CD14-positive monocyte (primary cell): ENCODE measurements at regions not wholly inside any gene's neighbourhood (a gene's known extent, or its start where the extent isn't known, plus 50 kb on each side); places are given as distances from the start of the nearest gene placed in this dataset.
A peak's percentile ranks its signal among the peaks of the same experiment; 100 is the strongest.

ENCODE experiments used
- DNase-seq, 3 donors: peaks; one replicate each; pipeline ENCODE4 v3.0.0-alpha.2; 2011 to 2022
- H2AFZ ChIP-seq: 2 replicates; pipeline ENCODE4 v1.6.0; 2012; ENCODE audit warnings: mild to moderate bottlenecking, low read depth, low read length, inconsistent platforms; ENCODE audit not compliant: insufficient read depth, poor library complexity, severe bottlenecking
- H3K27ac ChIP-seq, 2 donors: 1 replicate in 1 of 2; 2 replicates in 1 of 2; pipeline ENCODE4 v1.5.1; 2012 to 2013; ENCODE audit warnings: low read length in 2 of 2, control low read depth in 1 of 2, inconsistent platforms in 1 of 2, low read depth in 1 of 2, mild to moderate bottlenecking in 1 of 2
- H3K27me3 ChIP-seq, 2 donors: one replicate each; pipeline versions ENCODE4 v1.6.0 to v1.6.1; 2011 to 2013; ENCODE audit warnings: low read length in 2 of 2; ENCODE audit not compliant: control insufficient read depth in 2 of 2, insufficient read depth in 2 of 2
- H3K36me3 ChIP-seq, 2 donors: replicated peaks in 1 of 2; 1 replicate in 1 of 2; 2 replicates in 1 of 2; pipeline versions ENCODE4 v1.5.1 to v1.6.1; 2012 to 2013; ENCODE audit warnings: low read length in 2 of 2, control low read depth in 1 of 2, inconsistent platforms in 1 of 2, mild to moderate bottlenecking in 1 of 2; ENCODE audit not compliant: insufficient read depth in 2 of 2, control insufficient read depth in 1 of 2
- H3K4me1 ChIP-seq, 2 donors: 1 replicate in 1 of 2; 2 replicates in 1 of 2; pipeline versions ENCODE4 v1.5.1 to v1.6.1; 2012 to 2013; ENCODE audit warnings: low read length in 2 of 2, control low read depth in 1 of 2, inconsistent platforms in 1 of 2, mild to moderate bottlenecking in 1 of 2, moderate library complexity in 1 of 2; ENCODE audit not compliant: insufficient read depth in 2 of 2, control insufficient read depth in 1 of 2
- H3K4me2 ChIP-seq: replicated peaks from 2 replicates; pipeline ENCODE3; 2012; ENCODE audit warnings: low read length, moderate library complexity, mild to moderate bottlenecking; ENCODE audit not compliant: poor library complexity, severe bottlenecking; ENCODE audit errors: extremely low read depth
- H3K4me3 ChIP-seq, 3 experiments: fragments of 200-600 bp in 1 of 3; sonication (generic) in 1 of 3; replicated peaks in 1 of 3; 1 replicate in 2 of 3; 2 replicates in 1 of 3; pipeline ENCODE4 v1.5.1; 2011 to 2013; ENCODE audit warnings: low read length in 3 of 3, mild to moderate bottlenecking in 3 of 3, control low read depth in 2 of 3, low read depth in 2 of 3, inconsistent platforms in 1 of 3, moderate library complexity in 1 of 3
- H3K79me2 ChIP-seq: 2 replicates; pipeline ENCODE4 v1.6.0; 2012; ENCODE audit warnings: mild to moderate bottlenecking, control low read depth, inconsistent platforms, low read length, moderate library complexity; ENCODE audit not compliant: insufficient read depth
- H3K9ac ChIP-seq: 2 replicates; pipeline ENCODE4 v1.6.0; 2017; ENCODE audit warnings: low read length, mild to moderate bottlenecking; ENCODE audit not compliant: insufficient read depth, poor library complexity, severe bottlenecking
- H3K9me3 ChIP-seq, 2 donors: replicated peaks in 1 of 2; 1 replicate in 1 of 2; 2 replicates in 1 of 2; pipeline versions ENCODE4 v1.5.1 to v1.6.1; 2012 to 2013; ENCODE audit warnings: low read length in 2 of 2, control low read depth in 1 of 2; ENCODE audit not compliant: control insufficient read depth in 1 of 2, insufficient read depth in 1 of 2
- H4K20me1 ChIP-seq: 2 replicates; pipeline ENCODE4 v1.6.0; 2012; ENCODE audit warnings: mild to moderate bottlenecking, low read length, control low read depth, moderate library complexity; ENCODE audit not compliant: insufficient read depth
- H3K27ac Mint-ChIP-seq, 7 donors: one replicate each; pipeline ENCODE4 v1.8.0; 2020; ENCODE audit warnings: mild to moderate bottlenecking in 7 of 7, mixed read lengths in 7 of 7, moderate library complexity in 6 of 7, inconsistent platforms in 2 of 7
- H3K27me3 Mint-ChIP-seq, 3 donors: one replicate each; pipeline ENCODE4 v1.8.0; 2021 to 2022; ENCODE audit warnings: low read depth in 3 of 3, mild to moderate bottlenecking in 3 of 3, mixed read lengths in 3 of 3, moderate library complexity in 3 of 3, inconsistent platforms in 1 of 3
- H3K36me3 Mint-ChIP-seq, 2 donors: one replicate each; pipeline ENCODE4 v1.8.0; 2020; ENCODE audit warnings: mixed read lengths in 2 of 2, inconsistent platforms in 1 of 2, mild to moderate bottlenecking in 1 of 2
- H3K4me1 Mint-ChIP-seq: one replicate; pipeline ENCODE4 v1.8.0; 2020; ENCODE audit warnings: mild to moderate bottlenecking, mixed read lengths
- H3K4me3 Mint-ChIP-seq, 2 donors: one replicate each; pipeline ENCODE4 v1.8.0; 2020; ENCODE audit warnings: mild to moderate bottlenecking in 2 of 2, mixed read lengths in 2 of 2, moderate library complexity in 1 of 2
- H3K9me3 Mint-ChIP-seq, 7 donors: one replicate each; pipeline ENCODE4 v1.8.0; 2020 to 2022; ENCODE audit warnings: mixed read lengths in 7 of 7, mild to moderate bottlenecking in 6 of 7, moderate library complexity in 6 of 7, inconsistent platforms in 2 of 7
- WGBS: methylation state at CpG from one replicate; pipeline ENCODE4 v1.1.5; 2013; ENCODE audit warnings: missing lambda C conversion rate; ENCODE audit not compliant: insufficient coverage; 5-methylcytosine and 5-hydroxymethylcytosine counted together
- intact Hi-C, 2 donors: fragments of 100-400 bp; cut with micrococcal nuclease; formaldehyde crosslinking; loops; one replicate each; pipeline versions ENCODE4 v1.15.0 to v1.15.1; 2023
- TF ChIP-seq, protein P1 (sequence below): fragments of 200-600 bp; IDR thresholded peaks from one replicate; pipeline ENCODE4 v1.8.0; 2022; ENCODE audit warnings: antibody characterized with exemption, mild to moderate bottlenecking

DNA sequence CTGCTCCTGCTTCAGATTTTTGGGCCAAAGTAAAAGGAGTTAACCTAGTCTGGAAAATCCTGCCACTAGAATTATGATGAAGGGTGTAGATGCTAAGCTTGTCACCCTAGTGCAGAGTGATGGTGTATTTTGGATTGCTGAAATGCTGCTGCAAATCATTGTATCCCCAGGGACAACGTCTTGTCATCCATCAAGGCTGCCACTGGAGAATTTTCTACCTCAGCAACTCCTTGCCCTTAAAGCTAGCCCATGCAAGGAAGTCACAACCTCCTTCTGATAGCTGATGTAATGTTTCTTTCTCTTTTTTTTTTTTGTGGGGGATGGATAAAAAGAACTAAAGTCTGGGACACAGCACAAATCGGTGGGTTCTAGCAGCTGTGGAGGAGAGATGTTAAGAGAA lies 139.4 kb upstream of the FRMD6 start:
- DNase-seq = no peak
- no peaks in the 10 kb centered on the region for H3K36me3 ChIP-seq
- no peaks in the 10 kb centered on the region for H4K20me1 ChIP-seq
- 100% methylated on average over 1 of the region's 2 CpGs for WGBS
- H3K9ac ChIP-seq = no peak overlapping the region
- no peak overlapping the region for H3K27ac Mint-ChIP-seq
- no peak overlapping the region for H3K4me2 ChIP-seq
- no peaks in the 10 kb centered on the region for H3K4me1 ChIP-seq
- peaks cover 0 to 14% (median 4%) of the 10 kb centered on the region in 7 donors for H3K9me3 Mint-ChIP-seq
- H3K36me3 Mint-ChIP-seq = no peaks in the 10 kb centered on the region
- H2AFZ ChIP-seq = no peak overlapping the region
- H3K79me2 ChIP-seq = no peaks in the 10 kb centered on the region
- H3K4me3 ChIP-seq = no peak overlapping the region
- H3K27ac ChIP-seq = no peak overlapping the region
- no peaks in the 10 kb centered on the region for H3K9me3 ChIP-seq
- intact Hi-C loops = no loop called here
- peaks cover 2 to 7% (median 3%) of the 10 kb centered on the region in 3 donors for H3K27me3 Mint-ChIP-seq
- TF ChIP-seq, protein P1, sequence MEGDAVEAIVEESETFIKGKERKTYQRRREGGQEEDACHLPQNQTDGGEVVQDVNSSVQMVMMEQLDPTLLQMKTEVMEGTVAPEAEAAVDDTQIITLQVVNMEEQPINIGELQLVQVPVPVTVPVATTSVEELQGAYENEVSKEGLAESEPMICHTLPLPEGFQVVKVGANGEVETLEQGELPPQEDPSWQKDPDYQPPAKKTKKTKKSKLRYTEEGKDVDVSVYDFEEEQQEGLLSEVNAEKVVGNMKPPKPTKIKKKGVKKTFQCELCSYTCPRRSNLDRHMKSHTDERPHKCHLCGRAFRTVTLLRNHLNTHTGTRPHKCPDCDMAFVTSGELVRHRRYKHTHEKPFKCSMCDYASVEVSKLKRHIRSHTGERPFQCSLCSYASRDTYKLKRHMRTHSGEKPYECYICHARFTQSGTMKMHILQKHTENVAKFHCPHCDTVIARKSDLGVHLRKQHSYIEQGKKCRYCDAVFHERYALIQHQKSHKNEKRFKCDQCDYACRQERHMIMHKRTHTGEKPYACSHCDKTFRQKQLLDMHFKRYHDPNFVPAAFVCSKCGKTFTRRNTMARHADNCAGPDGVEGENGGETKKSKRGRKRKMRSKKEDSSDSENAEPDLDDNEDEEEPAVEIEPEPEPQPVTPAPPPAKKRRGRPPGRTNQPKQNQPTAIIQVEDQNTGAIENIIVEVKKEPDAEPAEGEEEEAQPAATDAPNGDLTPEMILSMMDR = no peak
- no peaks in the 10 kb centered on the region for H3K4me1 Mint-ChIP-seq
- H3K27me3 ChIP-seq = no peaks in the 10 kb centered on the region
- no peak overlapping the region for H3K4me3 Mint-ChIP-seq

DNA sequence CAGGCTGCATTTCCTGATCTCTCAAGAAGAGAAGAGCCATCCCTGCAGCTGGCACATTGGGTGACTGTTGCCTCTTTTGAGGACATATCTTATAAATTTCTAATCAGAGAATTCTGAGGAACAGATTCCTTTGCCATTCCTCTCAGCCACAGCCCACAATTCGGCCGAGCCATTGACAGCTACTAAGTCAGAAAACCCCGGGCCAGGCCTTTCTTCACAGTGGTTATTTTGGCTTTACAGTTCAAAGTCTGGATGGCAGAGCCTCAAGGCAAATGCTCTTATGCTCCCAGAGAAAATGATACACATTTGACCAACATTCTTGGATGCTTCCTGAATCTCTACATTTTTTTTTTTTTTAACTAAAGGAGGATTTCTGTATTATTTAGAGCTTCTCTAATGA lies 138.4 kb upstream of the FRMD6 start:
- no peaks in the 10 kb centered on the region for H3K9me3 ChIP-seq
- Mint-ChIP-seq H3K27ac (peak overlapping the region in 1 of 7 donors; percentile 64), H3K9me3 (peaks cover 0 to 13% (median 4%) of the 10 kb centered on the region in 7 donors), H3K27me3 (peaks cover under 1 to 2% (median under 1%) of the 10 kb centered on the region in 3 donors), H3K4me1 (no peaks in the 10 kb centered on the region), H3K4me3 (no peak overlapping the region), H3K36me3 (no peaks in the 10 kb centered on the region)
- no peaks in the 10 kb centered on the region for H3K79me2 ChIP-seq
- intact Hi-C loops = no loop called here
- no peak overlapping the region for H3K9ac ChIP-seq
- no peaks in the 10 kb centered on the region for H3K4me1 ChIP-seq
- no peak overlapping the region for H3K4me3 ChIP-seq
- WGBS = 83% methylated on average over 3 of the region's 3 CpGs
- TF ChIP-seq, protein P1 = no peak
- no peaks in the 10 kb centered on the region for H3K36me3 ChIP-seq
- H2AFZ ChIP-seq = no peak overlapping the region
- no peak for DNase-seq
- no peaks in the 10 kb centered on the region for H3K27me3 ChIP-seq
- H4K20me1 ChIP-seq = no peaks in the 10 kb centered on the region
- no peak overlapping the region for H3K4me2 ChIP-seq
- H3K27ac ChIP-seq = no peak overlapping the region
